BJ (cell line): ENCODE measurements at regions not wholly inside any gene's neighbourhood (a gene's known extent, or its start where the extent isn't known, plus 50 kb on each side); places are given as distances from the start of the nearest gene placed in this dataset.

Experiments
- CTCF ChIA-PET: fragments of 350-600 bp; formaldehyde crosslinking; extraction: SDS; loops from one replicate; lab custom pipeline; 2021; ENCODE audit warnings: antibody characterized with exemption, inconsistent platforms; lab: Yijun Ruan, JAX
- POLR2A ChIA-PET: fragments of 300-600 bp; sonication (Branson Sonifier 250); formaldehyde crosslinking; extraction: SDS; loops from one replicate; lab custom pipeline; 2021; ENCODE audit warnings: antibody characterized with exemption; lab: Charles Lee
- DNase-seq: peaks from one replicate; pipeline ENCODE4 v3.0.0-alpha.2; 2011; ENCODE audit warnings: low read depth
- H3K27me3 ChIP-seq: 2 replicates; pipeline ENCODE4 v1.6.0; 2011; ENCODE audit warnings: low read length; ENCODE audit not compliant: control insufficient read depth, insufficient read depth
- H3K36me3 ChIP-seq: 2 replicates; pipeline ENCODE4 v1.5.1; 2011; ENCODE audit warnings: low read length; ENCODE audit not compliant: control insufficient read depth, insufficient read depth
- H3K4me3 ChIP-seq: 2 replicates; pipeline ENCODE4 v1.5.1; 2011; ENCODE audit warnings: low read depth, mild to moderate bottlenecking, control low read depth, low read length
- TF ChIP-seq, protein P1 (sequence below): IDR thresholded peaks from 2 replicates; pipeline ENCODE4 v1.5.1; 2011; ENCODE audit warnings: low read depth, mild to moderate bottlenecking, control low read depth, inconsistent platforms, low read length, moderate library complexity; ENCODE audit not compliant: insufficient read depth

DNA sequence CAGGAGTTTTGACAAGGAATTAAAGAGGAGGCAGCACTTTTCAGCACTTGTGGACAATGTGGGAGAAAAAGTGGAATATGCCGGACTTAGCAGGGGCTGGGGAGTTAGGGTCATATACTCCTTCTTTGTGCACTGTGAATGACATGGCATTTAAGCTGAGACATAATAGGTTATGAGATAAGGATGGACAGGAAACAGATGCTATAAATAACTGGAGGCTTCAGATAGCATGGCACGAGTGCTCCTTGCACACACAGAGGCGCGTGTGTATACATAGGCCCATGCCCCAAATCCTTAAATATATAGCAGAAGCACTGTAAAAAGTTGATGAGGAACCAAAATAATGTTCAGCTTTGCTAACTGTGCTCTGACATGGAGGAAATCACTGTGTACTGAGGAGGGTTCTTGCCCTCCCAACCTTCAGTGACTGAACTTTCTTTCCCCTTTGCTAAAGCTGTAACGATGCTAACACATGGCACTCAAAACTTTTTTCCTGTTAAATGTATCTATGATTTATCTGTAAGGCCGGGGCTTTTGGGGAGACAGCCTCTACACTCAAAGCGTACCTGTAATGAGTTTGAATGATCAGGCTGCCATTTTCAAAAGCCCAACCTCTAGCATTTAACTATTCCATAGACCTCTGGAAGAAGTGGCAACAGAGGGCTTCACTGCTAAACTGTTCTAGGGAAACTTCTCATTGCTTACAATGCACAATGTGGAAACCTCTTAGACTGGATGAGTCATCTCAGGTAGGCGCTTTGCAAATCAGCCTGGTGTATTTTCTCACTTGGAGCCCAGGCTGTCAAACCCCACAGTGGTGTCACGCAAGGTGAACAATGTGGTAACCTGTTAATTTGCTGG lies 784.6 kb downstream of the NR2F2 start:
- no peak for DNase-seq
- no peak overlapping the region for H3K4me3 ChIP-seq
- ChIA-PET POLR2A (no interaction called here), CTCF (no interaction called here)
- no peaks in the 10 kb centered on the region for H3K27me3 ChIP-seq
- TF ChIP-seq, protein P1, sequence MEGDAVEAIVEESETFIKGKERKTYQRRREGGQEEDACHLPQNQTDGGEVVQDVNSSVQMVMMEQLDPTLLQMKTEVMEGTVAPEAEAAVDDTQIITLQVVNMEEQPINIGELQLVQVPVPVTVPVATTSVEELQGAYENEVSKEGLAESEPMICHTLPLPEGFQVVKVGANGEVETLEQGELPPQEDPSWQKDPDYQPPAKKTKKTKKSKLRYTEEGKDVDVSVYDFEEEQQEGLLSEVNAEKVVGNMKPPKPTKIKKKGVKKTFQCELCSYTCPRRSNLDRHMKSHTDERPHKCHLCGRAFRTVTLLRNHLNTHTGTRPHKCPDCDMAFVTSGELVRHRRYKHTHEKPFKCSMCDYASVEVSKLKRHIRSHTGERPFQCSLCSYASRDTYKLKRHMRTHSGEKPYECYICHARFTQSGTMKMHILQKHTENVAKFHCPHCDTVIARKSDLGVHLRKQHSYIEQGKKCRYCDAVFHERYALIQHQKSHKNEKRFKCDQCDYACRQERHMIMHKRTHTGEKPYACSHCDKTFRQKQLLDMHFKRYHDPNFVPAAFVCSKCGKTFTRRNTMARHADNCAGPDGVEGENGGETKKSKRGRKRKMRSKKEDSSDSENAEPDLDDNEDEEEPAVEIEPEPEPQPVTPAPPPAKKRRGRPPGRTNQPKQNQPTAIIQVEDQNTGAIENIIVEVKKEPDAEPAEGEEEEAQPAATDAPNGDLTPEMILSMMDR, result no peak
- H3K36me3 ChIP-seq, result no peaks in the 10 kb centered on the region

DNA sequence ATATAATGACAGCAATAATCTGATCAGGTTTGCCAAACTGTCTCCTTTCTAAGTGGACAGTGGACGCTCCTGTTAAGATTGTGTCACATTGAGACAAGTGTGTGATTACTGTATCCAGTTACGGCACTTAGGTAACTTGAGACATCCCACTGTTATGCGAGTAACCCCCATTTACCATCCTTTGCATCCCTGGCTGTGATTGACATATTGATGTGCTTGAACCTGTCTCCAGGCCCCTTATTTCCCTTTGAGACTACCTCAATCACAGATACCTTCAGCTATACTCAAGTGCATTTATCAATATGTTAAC lies 785.2 kb downstream of the NR2F2 start:
- POLR2A ChIA-PET, result no interaction called here
- H3K27me3 ChIP-seq, result no peaks in the 10 kb centered on the region

DNA sequence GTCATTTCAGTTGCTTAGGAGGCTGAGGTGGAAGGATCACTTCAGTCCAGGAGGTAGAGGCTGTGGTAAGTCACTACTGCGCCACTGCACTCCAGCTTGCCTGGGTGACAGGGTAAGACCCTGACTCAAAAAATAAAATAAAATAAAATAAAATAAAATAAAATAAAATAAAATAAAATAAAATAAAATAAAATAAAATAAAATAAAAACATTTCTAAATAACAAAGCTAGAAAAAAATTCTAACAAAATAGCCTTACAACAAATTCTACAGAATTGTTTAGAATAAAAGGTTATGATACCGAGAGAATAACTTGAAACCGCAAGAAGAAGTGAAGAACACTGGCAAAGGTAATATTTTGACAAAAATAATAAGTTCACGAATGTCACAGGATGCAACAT lies 794.3 kb downstream of the NR2F2 start:
- TF ChIP-seq, protein P1, result no peak
- no peak for DNase-seq
- no peaks in the 10 kb centered on the region for H3K27me3 ChIP-seq
- H3K36me3 ChIP-seq, result no peaks in the 10 kb centered on the region
- ChIA-PET CTCF (no interaction called here), POLR2A (no interaction called here)
- H3K4me3 ChIP-seq, result no peak overlapping the region

More for the DNA sequence above, 785.2 kb downstream of the NR2F2 start:
- H3K4me3 ChIP-seq, result no peak overlapping the region
- TF ChIP-seq, protein P1, result no peak
- H3K36me3 ChIP-seq, result no peaks in the 10 kb centered on the region
- DNase-seq, result no peak
- CTCF ChIA-PET, result no interaction called here

DNA sequence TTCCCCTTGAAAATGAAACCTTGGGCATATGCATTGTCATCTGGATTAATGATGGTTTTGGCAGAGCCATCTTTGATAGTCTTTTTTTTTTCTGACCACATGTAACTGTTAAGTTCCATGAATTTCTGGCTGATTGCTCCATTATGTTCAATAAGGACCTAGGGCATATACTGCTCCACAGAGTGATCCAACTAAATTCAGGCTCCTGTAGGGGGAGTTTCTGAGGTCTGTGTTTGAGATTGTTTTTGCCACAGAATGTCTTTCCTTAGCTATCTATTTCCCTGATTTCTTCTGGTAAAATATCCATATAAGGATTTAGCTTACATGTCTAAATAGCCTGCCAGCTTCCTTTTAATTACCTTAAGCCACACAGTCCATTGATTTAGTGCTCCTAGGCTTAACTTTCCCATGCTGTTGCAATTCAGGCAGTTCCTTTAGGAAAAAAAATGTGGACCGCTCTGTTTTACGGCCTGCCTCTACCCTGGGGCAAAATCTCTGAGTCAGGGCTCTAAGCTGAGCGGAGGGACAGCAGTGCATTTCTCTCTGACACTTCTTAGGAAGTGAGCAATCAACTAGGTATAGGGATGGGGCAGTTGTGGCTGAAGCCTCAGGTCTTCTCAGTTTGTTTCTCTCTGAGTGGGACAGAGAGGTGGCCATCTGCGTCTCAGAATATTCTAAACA lies 796.2 kb downstream of the NR2F2 start:
- ChIA-PET POLR2A (no interaction called here), CTCF (interaction anchor here (0.7 kb wide), 1 partner anchor 76 kb away, joined by 3 read pairs; no protein-coding TSS in a partner anchor)
- Histone ChIP-seq H3K4me3 (no peak overlapping the region), H3K36me3 (no peaks in the 10 kb centered on the region), H3K27me3 (no peaks in the 10 kb centered on the region)
- DNase-seq, result no peak
- TF ChIP-seq, protein P1, result no peak

DNA sequence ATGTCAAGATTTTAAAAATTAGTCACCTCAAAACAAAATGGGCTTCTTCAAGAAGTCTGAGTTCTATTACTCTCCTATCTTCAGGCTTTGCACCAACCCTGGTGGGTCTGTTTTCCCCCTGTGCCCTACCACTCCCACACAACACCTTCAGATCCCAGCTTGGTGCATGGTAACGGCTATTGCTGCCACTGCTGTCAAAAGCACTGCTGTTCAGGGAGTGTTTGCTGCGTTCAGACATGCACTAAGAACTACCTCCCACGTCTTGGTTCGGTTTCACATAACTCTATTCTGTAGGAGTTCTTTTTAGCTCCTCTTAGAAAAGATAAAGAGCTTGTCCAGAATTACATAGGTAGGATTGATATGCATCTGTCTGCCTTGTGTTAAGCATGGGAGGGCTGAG lies 799.2 kb downstream of the NR2F2 start:
- Histone ChIP-seq H3K36me3 (no peaks in the 10 kb centered on the region), H3K4me3 (no peak overlapping the region), H3K27me3 (no peaks in the 10 kb centered on the region)
- ChIA-PET CTCF (no interaction called here), POLR2A (no interaction called here)
- no peak for DNase-seq
- TF ChIP-seq, protein P1, result no peak
